ENCODE measurements at regions not wholly inside any gene's neighbourhood (a gene's known extent, or its start where the extent isn't known, plus 50 kb on each side); places are given as distances from the start of the nearest gene placed in this dataset.

DNA sequence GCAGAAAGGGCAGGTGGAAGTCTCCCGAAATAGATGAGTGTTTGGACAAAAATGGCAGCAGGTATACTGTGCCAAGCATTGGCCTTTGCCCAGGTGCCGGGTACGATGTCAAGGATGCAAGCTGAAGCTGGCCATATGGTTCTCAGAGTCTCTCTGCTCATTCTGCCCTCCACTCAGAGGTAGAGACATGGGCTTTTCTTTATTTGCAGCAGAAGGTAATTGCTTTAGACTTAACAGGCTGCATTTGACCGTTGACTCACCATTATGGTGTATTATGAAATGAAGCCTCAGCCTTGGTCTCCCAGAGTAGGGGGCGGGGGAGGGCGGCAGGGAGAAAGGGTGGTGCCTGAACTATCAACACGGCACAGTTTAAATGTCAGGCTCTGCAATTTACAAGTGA lies 969.1 kb upstream of the EEF2KMT start:
- POLR2A ChIA-PET (ENCODE audit: unreplicated experiment) = no interaction called here
- H3K4me1 ChIP-seq (ENCODE audit: control insufficient read depth, insufficient read depth, low read length) = no peaks in the 10 kb centered on the region
- in situ Hi-C loops (cut with MboI; ENCODE audit: low sequenced_read_pairs) = no loop called here
- no peak overlapping the region for H3K4me3 ChIP-seq (ENCODE audit: insufficient read depth, low read depth, low read length)
- no peak overlapping the region for H2AFZ ChIP-seq (replicated peaks; ENCODE audit: low read length, poor library complexity)
- no peak overlapping the region for H3K18ac ChIP-seq (ENCODE audit: low read depth, low read length)
- CTCF ChIA-PET = no interaction called here
- H2BK15ac ChIP-seq (ENCODE audit: low read depth, low read length) = no peak overlapping the region
- 54% methylated on average over 3 of the region's 7 CpGs; no CpG with 5 or more reads in 1 of the 2 experiments for WGBS, 2 experiments (ENCODE audit: extremely low coverage in 2 of 2, insufficient read length in 1 of 2)
- no peak overlapping the region for H4K91ac ChIP-seq (ENCODE audit: insufficient read depth, low read depth, low read length)
- no peak overlapping the region for H2AK9ac ChIP-seq (replicated peaks; ENCODE audit: low read depth, low read length, poor library complexity)
- no peaks in the 10 kb centered on the region for H4K20me1 ChIP-seq (ENCODE audit: insufficient read depth, low read length)
- BruUV-seq (replicated peaks) = no TSS peak
- H2AK5ac ChIP-seq (ENCODE audit: low read depth, low read length) = no peak overlapping the region
- intact Hi-C loops (cut with micrococcal nuclease) = no loop called here
- no peak overlapping the region for H3K4ac ChIP-seq (ENCODE audit: low read depth, low read length)
- H3K4me2 ChIP-seq (ENCODE audit: low read depth, low read length) = no peak overlapping the region
- peaks cover 5% of the 10 kb centered on the region; the same call in 1 of the 2 replicates for H3K9me3 ChIP-seq (ENCODE audit: control insufficient read depth, insufficient read depth, low read length)
- no peak overlapping the region for H3K56ac ChIP-seq (ENCODE audit: extremely low read depth, insufficient read depth, low read length)
- H3K23ac ChIP-seq (ENCODE audit: low read depth, low read length) = no peak overlapping the region
- no peak overlapping the region for H3K9ac ChIP-seq (ENCODE audit: low read depth, low read length)
- H3K79me1 ChIP-seq (ENCODE audit: low read depth in 1 of 2, low read length in 2 of 2) = no peaks in the 10 kb centered on the region
- H3K9me1 ChIP-seq (ENCODE audit: insufficient read depth, low read length) = no peaks in the 10 kb centered on the region
- H3K27ac ChIP-seq (ENCODE audit: insufficient read depth, low read length) = no peak overlapping the region
- dilution Hi-C loops (cut with HindIII; ENCODE audit: low sequenced_read_pairs, unreplicated experiment) = no loop called here
- H4K8ac ChIP-seq (ENCODE audit: low read depth in 2 of 2, low read length in 2 of 2) = no peak overlapping the region
- no peak overlapping the region for H2BK20ac ChIP-seq (ENCODE audit: low read depth, low read length)
- ATAC-seq (ENCODE audit: low read depth) (no peak), DNase-seq (no peak)
- H3K27me3 ChIP-seq (ENCODE audit: control insufficient read depth, insufficient read depth, low read length) = no peaks in the 10 kb centered on the region
- no peaks in the 10 kb centered on the region for H3K36me3 ChIP-seq (ENCODE audit: control insufficient read depth, insufficient read depth, low read length)
- H2BK120ac ChIP-seq (ENCODE audit: low read depth, low read length) = no peak overlapping the region
- no peak overlapping the region for H3K14ac ChIP-seq (replicated peaks; ENCODE audit: low read depth, low read length)
- no peak overlapping the region for H2BK5ac ChIP-seq (ENCODE audit: low read depth, low read length, poor library complexity, severe bottlenecking)
- TF ChIP-seq RFX5 (IDR thresholded peaks at IDR 0.05; ENCODE audit: low read depth, low read length) (no peak), MAFK (IDR thresholded peaks at IDR 0.05; ENCODE audit: low read depth, low read length) (no peak), CEBPB (IDR thresholded peaks at IDR 0.05; ENCODE audit: low read depth, low read length) (no peak)
- TF ChIP-seq, protein P1, sequence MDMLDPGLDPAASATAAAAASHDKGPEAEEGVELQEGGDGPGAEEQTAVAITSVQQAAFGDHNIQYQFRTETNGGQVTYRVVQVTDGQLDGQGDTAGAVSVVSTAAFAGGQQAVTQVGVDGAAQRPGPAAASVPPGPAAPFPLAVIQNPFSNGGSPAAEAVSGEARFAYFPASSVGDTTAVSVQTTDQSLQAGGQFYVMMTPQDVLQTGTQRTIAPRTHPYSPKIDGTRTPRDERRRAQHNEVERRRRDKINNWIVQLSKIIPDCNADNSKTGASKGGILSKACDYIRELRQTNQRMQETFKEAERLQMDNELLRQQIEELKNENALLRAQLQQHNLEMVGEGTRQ (IDR thresholded peaks at IDR 0.05; ENCODE audit: low read depth, low read length) = no peak
- no peak overlapping the region for H4K5ac ChIP-seq (ENCODE audit: low read depth, low read length)
